GM18907 (cell line): ENCODE measurements at regions not wholly inside any gene's neighbourhood (a gene's known extent, or its start where the extent isn't known, plus 50 kb on each side); places are given as distances from the start of the nearest gene placed in this dataset.

Experiments
- ATAC-seq: cut with Tn5 transposase; IDR thresholded peaks from one replicate; pipeline ENCODE4 v1.9.1; 2021; ENCODE audit warnings: mild to moderate bottlenecking, moderate library complexity; ENCODE audit not compliant: unreplicated experiment

DNA sequence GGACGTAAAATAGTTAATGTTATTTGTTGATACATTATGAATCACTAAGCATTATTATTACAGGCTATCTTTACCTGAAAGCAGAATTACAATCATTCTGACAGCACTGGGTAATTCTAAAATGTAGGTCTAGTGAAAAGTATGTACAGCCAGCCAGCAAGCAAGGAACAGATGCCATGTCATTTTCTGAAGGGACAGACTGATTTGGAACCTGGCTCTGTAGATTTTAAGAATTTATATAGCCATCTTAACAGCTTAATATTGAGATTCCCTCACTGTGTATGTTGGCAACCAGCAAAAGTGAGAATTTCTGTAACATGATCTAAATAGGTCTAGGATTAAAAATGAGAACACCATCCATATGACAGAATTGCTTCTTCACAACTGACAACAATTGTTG lies 359.4 kb downstream of the ZIC4 start:
- no peak for ATAC-seq

DNA sequence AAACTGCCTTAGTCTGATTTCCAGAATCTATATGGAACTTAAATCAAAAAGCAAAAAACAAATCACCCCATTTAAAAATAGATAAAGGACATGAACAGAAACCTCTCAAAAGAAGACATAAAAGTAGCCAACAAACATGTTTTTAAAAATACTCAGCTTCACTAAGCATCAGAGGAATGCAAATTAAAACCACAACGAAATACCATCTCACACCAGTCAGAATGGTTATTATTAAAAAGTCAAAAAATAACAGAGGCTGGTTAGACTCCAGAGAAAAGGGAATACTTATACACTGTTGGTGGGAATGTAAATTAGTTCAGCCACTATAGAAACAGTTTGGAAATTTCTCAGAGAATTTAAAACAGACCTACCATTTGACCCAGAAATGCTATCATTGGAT lies 367.9 kb downstream of the ZIC4 start:
- no peak for ATAC-seq

DNA sequence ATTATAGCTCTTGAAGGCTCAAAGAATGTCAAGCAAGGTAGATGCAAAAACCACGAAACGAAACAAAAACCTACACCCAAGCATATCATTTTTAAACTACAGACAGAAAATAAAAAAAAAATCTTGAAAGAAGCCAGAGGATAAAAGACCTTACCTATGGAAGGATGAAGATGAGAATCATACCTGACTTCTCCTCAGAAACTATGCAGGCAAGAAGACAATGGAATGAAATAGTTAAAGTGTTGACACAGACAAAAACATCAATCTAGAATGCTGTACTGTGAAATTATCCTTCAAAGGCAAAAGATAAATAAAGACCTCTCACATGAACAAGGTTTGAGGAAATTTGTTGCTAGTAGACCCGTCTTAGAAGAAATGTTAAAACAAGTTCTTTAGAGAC lies 372.0 kb downstream of the ZIC4 start:
- no peak for ATAC-seq

DNA sequence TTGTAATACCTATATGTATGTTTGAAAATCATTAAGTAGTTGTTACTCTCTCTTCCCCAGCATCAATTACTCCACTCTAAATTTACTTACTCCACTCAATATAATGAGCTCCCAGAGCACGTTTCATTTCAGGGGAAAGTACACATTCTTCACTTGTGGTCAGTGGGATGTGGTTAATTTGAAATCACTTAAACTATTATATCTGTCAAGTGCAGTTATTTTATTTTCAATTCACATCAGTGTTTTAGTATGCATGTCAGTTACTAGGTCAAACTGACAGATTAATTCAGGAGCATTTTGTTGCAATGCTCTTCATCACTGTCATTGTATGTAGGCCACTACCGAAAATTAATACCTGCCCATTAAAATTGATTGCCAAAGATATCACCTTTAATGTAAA lies 376.1 kb downstream of the ZIC4 start:
- no peak for ATAC-seq

DNA sequence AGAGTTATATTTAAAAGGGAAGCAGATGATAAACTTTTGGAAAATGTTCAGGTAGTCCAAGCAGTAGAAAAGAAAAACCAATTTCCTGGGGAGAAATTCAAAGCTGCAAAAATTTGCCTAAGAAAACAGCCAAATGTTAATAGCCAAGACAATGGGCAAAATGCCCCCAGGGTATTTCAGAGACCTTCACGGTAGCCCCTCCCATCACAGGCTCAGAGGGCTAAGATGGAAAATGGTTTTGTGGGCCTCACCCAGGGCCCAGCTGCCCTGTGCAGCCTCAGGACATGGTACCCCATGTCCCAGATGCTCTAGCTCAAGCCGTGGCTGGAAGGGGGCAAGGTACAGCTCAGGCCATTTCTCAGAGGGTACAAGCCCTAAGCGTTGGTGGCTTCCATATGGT lies 391.0 kb downstream of the ZIC4 start:
- ATAC-seq = no peak

DNA sequence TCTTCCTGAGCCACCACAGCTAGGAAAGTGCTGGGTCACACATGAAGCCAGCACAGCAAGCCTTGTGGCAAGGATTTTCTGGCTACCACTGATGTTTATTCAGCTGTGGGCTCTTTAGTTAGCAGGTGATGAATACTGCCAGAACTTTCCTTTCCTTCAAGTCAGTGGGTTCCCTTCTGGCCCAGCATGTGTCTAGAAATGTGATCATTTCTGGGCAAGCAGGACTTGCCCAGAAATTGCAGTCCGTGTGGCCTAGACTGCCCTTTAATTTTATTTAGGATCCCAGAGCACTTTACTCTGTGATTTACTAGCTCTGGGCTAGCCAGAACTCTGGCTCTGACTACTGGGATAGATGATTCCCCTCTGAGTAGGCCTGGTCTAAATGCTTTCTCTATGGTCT lies 397.5 kb downstream of the ZIC4 start:
- ATAC-seq = no peak

DNA sequence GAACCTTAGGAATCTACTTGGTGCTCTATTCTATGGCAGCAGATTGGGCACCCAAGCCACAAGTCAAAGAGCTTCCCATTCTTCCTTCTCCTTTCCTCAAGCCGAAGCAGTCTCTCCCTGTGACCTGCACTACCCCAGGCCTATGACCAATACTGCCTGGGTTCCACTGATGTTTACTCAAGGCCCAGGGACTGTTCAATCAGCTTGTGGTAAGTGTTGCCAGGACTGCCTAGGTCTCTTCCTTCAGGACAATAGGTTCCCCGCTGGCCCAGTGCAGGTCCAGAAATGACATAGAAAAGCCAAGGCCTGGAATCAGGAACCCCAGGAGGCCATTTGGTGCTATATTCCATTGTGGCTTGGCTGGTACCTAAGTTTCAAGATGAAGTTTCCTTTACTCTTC lies 397.9 kb downstream of the ZIC4 start:
- ATAC-seq = no peak

DNA sequence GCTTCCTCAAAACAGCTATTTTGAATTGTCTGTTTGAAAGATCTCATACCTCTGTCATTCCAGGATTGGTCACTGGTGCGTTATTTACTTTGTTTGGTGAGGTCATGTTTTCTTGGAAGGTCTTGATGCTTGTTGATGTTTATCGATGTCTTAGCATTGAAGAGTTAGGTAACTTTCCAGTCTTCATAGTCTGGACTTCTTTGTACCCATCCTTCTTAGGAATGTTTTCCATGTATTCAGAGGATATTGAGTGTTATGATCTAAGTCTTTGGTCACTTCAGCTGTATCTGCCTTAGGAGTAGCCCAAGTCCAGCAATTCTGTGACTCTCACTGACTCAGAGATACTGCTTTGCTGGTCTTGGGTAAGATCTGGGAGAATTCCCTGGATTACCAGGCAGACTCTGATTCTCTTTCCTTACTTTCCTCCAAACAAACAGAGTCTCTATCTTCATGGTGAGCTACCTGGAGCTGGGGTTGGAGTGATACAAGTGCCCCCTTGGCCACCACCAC lies 398.6 kb downstream of the ZIC4 start:
- no peak for ATAC-seq

DNA sequence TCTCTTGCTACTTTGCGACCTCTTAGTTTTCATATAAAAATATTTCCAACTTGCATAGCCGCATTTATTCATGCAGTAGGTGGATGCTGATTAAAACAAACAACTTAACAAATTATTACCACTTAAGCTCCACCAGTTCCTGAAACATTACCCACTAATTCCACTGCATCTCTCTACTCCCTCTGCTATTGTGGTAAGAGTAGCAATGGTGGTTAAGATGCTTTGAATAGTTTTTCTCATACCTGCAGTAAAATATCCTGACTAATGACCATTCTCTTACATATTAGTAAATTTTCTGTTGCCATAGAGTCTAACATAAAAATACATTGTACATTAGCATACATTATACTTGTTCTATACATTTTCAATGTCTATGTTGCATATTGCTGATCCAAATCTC lies 397.6 kb upstream of the PLSCR5 start:
- ATAC-seq = no peak

DNA sequence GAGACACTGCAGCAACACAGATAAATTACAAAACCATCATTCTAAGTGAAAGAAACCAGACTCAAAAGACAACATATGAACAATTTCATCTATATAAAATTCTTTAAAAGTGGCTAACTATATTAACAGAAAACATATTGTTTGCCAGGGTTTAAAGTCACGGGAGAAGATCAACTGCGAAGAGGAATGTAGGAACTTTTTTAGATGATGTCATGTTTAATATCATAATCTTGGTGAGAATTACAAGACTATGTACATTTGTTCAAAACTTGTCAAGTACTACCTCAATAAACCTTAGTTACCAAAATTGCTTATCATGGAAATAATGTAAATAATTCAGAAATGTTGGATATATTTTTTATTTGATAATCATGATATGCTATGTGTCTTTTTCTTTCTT lies 395.1 kb upstream of the PLSCR5 start:
- ATAC-seq = no peak

DNA sequence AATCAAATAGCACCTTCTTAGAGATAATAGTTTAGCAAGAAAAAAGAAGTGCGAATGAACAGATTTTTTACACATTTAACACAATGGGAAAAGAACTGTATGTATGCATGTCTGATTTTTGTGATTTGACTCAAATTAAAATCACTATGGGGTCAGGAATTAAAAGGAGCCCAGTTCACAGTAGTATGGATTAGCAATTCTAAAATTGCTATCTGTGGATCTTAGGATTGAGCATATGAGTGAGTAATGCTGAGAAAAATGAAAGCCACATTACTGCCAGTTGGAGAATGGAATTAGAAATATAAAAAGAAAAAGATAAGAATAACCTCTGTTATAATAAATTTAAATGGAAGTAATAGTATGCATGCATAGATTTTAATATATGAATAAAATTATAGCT lies 386.8 kb upstream of the PLSCR5 start:
- ATAC-seq = no peak

DNA sequence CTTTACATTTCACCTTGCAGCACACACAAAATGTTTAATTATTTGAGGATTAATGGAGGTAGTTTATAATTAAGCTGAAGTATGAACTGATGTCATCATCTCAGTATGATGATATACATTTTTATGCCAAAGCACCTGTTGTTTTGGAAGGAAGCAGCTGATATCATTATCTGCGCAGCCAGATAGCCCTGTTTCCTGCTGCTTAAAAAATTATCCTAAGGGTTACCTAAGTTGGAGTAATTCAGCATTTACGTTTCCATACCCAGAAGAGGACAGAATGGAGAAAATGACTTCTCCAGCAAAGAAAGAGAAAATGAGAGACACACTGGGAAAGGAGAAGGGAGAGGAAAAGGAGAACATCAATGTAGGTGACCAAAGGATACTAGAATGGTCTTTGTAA lies 370.3 kb upstream of the PLSCR5 start:
- ATAC-seq = no peak

DNA sequence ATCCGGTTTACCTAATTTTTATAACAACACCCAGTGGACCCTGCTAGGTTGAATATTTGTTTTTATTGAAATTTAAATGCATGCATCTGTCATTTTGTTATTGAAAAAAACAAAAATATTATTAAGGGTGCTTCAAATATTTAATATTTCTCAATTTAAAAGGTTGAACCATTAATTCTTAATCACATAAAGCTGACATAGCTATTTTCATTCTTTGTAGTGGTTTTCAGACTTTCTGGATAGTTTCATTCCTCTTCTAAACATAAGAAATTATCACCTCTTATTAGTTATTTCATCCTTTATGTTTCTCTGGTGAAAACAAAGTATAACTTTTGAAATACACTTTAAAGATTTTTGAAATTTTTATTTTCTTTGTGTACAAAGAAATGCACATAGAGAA lies 369.9 kb upstream of the PLSCR5 start:
- ATAC-seq = no peak

DNA sequence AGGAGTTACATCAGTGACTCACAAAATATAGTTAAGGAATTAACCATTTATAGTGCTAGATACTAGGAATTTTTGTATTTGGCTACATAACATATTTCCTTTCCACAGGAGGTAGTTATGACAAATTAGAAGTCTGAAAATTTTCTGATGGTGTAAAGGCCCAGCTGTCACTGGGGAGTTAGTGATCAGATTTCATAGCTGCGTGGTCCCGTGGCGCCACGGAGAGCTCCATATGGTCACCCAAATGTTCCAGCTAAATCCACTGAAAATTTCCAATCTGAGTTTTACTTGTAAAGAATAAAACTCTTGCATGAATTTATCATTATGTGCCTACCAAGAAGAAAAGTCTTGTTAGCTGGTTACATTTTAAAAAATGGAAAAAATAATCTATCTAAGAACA lies 368.9 kb upstream of the PLSCR5 start:
- no peak for ATAC-seq

DNA sequence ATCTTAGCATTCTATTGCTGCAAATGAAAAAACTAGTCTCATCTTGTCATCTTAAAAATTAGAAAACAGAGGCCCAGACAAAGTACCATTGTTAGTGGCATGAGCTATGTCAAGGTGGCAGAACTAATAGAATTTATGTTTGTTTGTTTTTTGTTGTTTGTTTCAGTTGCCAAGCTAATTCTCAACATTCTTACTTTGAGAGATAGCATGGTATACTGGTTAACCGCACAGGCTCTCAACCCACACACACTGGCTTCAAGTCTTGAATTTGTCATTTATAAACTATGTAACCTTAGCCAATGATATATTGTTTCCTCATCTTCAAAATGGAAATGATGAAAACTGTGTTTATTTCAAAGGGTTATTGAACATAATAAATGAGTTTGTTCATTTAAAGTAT lies 367.6 kb upstream of the PLSCR5 start:
- ATAC-seq = no peak

DNA sequence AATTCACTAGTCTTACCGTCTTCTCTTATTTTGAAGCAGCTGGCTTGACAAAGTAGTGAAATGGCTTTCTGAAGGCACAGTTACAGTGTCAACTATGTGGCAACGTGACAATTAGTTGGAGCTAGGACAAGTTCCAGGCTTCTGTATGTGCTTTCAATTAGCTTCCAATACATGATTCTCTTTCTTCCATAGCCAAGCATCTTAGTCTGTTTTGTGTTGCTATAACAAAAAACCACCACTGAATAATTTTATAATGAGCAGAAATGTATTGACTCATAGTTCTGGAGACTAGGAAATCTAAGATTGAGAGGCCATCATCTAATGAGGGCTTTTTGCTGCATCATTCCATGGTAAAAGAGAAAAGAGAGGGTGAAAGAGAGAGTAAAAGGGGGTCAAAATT lies 365.1 kb upstream of the PLSCR5 start:
- ATAC-seq = no peak

DNA sequence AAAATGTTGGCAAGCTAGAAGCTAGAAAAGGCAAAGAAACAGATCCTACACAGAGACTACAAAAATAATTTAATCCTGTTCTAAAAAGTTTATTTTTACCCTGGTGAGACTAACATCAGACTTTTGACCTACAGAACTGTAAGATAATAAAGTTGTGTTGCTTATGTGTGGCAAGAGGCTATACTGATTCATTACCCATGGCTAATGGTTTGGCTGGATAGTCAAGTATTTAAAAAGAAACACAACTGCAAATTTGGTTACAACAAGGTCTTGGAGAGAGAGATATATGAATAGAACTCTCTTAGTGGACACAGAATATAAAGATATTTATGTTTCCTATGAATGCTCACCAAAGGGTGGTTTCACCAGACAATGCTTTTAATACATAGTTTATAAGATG lies 364.2 kb upstream of the PLSCR5 start:
- ATAC-seq = no peak

DNA sequence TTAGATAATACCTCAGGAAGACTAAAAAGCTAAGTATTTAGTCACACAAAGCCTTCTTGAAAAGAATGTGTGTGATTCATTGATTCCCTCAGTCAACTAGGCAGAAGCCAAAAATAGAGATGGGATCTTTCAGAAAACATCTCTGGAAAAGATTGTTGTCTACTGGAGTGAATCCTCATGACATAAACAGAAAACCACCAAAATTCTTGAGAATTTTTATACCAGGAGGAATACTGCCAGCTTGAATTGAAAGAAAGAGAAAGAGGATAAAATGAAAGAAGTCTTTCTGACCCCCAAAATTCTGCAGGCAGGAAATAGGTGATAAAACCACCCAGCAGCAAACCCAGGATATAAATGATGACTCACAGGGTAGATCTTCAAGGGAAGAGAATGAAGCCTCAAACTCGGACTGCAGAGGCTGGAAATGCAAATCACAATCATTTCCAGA lies 363.1 kb upstream of the PLSCR5 start:
- ATAC-seq = no peak

DNA sequence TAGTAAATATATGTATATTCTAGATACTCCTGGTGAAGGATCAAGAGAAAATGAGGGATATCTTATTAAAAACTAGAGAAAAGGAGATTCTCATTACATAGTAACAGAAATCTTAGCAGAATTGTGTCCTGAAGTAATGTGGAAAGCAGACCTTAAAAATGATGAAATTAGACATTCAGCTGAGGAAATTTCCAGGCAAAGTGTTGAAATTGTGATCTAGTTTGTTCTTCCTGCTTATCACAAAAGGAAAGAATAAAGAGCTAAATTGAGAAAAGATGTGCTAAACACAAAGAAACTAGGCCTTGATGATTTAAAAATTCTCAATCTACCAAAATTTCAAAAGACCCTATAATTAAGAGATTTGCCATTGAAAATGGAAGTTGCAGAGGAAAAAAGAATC lies 362.6 kb upstream of the PLSCR5 start:
- ATAC-seq = no peak

DNA sequence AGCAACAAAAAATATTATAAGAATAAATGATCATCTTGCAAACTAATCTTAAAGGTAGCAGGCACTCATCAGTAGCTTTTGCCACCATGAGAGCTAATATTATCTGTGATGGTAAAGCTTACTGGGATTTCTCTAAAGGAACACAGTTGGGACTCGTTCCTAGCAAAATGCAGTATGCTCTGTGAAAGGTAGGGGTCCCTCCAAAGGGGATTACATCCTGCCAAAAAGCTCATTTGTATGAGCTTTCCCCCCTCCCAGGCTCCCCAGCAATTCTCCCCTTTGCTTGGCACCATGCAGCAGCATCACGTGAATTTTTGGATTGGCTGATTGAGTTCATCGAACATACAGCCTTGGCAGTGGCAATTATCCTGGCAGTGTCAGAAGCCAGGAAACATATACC lies 361.0 kb upstream of the PLSCR5 start:
- no peak for ATAC-seq

DNA sequence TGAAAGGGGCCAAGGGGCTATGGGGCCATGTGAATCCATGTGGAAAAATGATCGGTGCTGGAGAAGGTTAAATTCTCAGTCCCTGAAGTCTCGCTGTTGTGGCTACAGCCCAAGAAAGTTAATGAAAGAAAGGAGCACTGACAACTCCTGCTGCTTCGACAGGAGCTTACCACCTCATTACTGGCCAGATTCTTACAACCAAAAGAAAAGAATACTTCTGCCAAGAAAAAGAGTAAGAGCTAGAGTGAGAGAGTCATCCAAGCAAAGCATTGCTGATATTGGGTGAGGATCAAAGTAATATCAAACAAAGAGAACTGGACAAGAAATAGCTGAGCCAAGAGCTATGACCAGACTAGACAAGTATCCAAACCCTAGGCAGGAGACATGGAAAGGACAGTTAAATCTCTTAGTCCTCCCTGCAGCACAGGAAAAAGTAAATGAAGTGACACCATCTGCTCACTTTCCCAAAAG lies 348.4 kb upstream of the PLSCR5 start:
- no peak for ATAC-seq

DNA sequence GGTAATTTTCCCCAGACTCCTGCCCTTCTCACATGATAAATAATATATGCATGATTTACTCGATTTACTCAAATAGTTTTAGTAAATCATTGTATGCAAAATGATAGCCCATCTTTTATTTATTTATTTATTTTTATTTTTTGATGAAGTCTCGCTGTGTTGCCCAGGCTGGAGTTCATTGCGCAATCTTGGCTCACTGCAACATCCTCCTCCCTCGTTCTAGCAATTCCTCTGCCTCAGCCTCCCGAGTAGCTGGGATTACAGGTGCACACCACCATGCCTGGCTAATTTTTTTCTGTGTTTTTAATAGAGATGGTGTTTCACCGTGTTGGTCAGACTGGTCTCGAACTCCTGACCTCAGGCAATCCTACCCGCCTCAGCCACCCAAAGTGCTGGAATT lies 343.8 kb upstream of the PLSCR5 start:
- no peak for ATAC-seq

DNA sequence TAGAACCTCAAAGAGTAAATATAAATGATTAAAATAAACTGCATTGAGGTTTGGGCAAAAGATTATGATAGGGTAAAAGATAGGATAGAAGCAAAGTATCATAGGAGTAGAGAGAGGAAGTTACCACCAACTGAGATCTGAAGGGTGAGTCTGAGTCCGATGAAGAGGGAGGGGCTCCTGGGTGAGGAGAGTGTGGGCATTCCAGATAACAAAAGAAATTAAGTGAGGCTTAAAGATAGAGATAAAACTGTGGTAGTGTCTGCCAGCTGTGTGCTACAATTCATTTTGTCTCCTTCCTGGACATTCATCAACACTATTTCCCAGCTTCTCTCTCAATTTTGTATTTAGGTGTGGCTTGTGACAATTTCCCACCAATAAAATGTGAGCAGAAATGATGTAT lies 343.0 kb upstream of the PLSCR5 start:
- ATAC-seq = no peak

DNA sequence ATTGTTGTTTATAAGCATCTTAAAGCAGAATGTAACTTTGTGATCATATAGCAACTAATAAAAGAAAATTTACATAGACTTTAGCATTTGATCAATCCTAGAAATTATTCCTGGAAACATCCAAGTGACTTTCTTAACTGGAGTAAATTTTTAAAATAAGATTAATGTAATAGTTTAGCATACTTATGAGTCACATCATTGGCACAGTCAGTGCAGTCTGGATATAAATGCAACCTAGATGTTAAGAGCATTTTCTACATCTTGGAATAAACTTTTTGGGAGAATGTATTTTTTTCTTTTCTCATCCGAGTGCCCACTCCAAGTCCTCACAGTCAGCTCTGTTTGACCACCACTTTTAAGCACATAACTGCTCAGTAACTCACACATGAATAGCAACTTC lies 324.6 kb upstream of the PLSCR5 start:
- no peak for ATAC-seq
